Psoas muscle (tissue), 7 donors: ENCODE measurements at regions not wholly inside any gene's neighbourhood (a gene's known extent, or its start where the extent isn't known, plus 50 kb on each side); places are given as distances from the start of the nearest gene placed in this dataset.

Experiments used
- ATAC-seq, 4 donors: fragments of 200-7000 bp; cut with Tn5 transposase; one replicate each; pipeline ENCODE4 v1.9.1; 2020; ENCODE audit warnings: moderate library complexity in 3 of 4, mild to moderate bottlenecking in 2 of 4
- DNase-seq, 2 donors: peaks; one replicate each; pipeline ENCODE4 v3.0.0-alpha.2; 2020
- H3K27ac ChIP-seq: fragments of 200-600 bp; one replicate; pipeline ENCODE4 v1.8.0; 2022
- H3K27me3 ChIP-seq, 3 donors: fragments of 200-600 bp in 1 of 3; one replicate each; pipeline versions ENCODE4 v1.6.1 to v1.8.0; 2013 to 2022; ENCODE audit warnings: low read length in 2 of 3, mild to moderate bottlenecking in 2 of 3, moderate library complexity in 1 of 3; ENCODE audit not compliant: insufficient read depth in 3 of 3
- H3K36me3 ChIP-seq, 2 donors: fragments of 200-600 bp in 1 of 2; one replicate each; pipeline versions ENCODE4 v1.6.1 to v1.8.0; 2013 to 2022; ENCODE audit warnings: low read depth in 1 of 2, mild to moderate bottlenecking in 1 of 2, moderate library complexity in 1 of 2; ENCODE audit not compliant: insufficient read depth in 1 of 2
- H3K4me1 ChIP-seq: fragments of 200-600 bp; one replicate; pipeline ENCODE4 v1.8.0; 2022
- H3K4me3 ChIP-seq: fragments of 200-600 bp; one replicate; pipeline ENCODE4 v1.8.0; 2022; ENCODE audit warnings: mild to moderate bottlenecking
- H3K9me3 ChIP-seq: fragments of 200-600 bp; one replicate; pipeline ENCODE4 v1.8.0; 2022
- CTCF ChIP-seq: fragments of 200-600 bp; IDR thresholded peaks from one replicate; pipeline ENCODE4 v1.8.0; 2022; ENCODE audit warnings: antibody characterized with exemption
- WGBS, 3 donors: extraction: QIAGEN DNeasy Blood & Tissue Kit; methylation state at CpG; one replicate each; pipeline versions ENCODE4 v1.1.6 to v1.1.7; 2013; 5-methylcytosine and 5-hydroxymethylcytosine counted together
- intact Hi-C, 2 donors: fragments of 100-400 bp; cut with DNase I; formaldehyde crosslinking; loops; one replicate each; pipeline versions ENCODE4 v1.11.0 to v1.14.2; 2022
- donor health status: healthy with polysubstance abuse.
- donor health status: DM: no; HTN: no; CAD: no; lungs with moderate emphysema.
- donor health status: Bipolar disorder and iron deficiency.
- donor health status: healthy.
- donor health status: DM: yes; HTN: yes; CAD: no.
- donor health status: DM: no; HTN: no; CAD: no.
- donor health status: DM: yes; HTN: yes; CAD: no.

GRCh38 chr12:28027328-28027727, 54.8 kb upstream of the PTHLH start:
- ATAC-seq (no peak), DNase-seq (no peak)
- H3K4me1 ChIP-seq: no peaks in the 10 kb centered on the region
- no peaks in the 10 kb centered on the region for H3K36me3 ChIP-seq
- no peak for TF ChIP-seq CTCF
- no peaks in the 10 kb centered on the region for H3K27me3 ChIP-seq
- no peak overlapping the region for H3K27ac ChIP-seq
- no peak overlapping the region for H3K4me3 ChIP-seq
- intact Hi-C loops: no loop called here
- 12 to 15% (median 13%) methylated on average over 5 of the region's 5 CpGs for WGBS, 3 donors
- no peaks in the 10 kb centered on the region for H3K9me3 ChIP-seq

- no peaks in the 10 kb centered on the region for H3K36me3 ChIP-seq
- TF ChIP-seq CTCF: no peak
- intact Hi-C loops: no loop called here
- ATAC-seq (no peak), DNase-seq (no peak)
- 80 to 90% (median 84%) methylated on average over 11 of the region's 11 CpGs for WGBS, 3 donors
- no peak overlapping the region for H3K4me3 ChIP-seq
- no peaks in the 10 kb centered on the region for H3K27me3 ChIP-seq
- no peak overlapping the region for H3K27ac ChIP-seq
- H3K4me1 ChIP-seq: no peaks in the 10 kb centered on the region
- no peaks in the 10 kb centered on the region for H3K9me3 ChIP-seq
These were observed 55.6 kb upstream of the PTHLH start for GRCh38 chr12:28027947-28028724.

GRCh38 chr12:28032811-28033537, 60.4 kb upstream of the PTHLH start:
- H3K4me1 ChIP-seq: peaks cover 3% of the 10 kb centered on the region
- intact Hi-C loops: no loop called here
- DNase-seq (no peak), ATAC-seq (no peak)
- no peaks in the 10 kb centered on the region for H3K9me3 ChIP-seq
- no peaks in the 10 kb centered on the region for H3K36me3 ChIP-seq
- H3K27ac ChIP-seq: no peak overlapping the region
- no peaks in the 10 kb centered on the region for H3K27me3 ChIP-seq
- WGBS, 3 donors: 76 to 79% (median 78%) methylated on average over 4 of the region's 4 CpGs
- no peak for TF ChIP-seq CTCF
- no peak overlapping the region for H3K4me3 ChIP-seq

GRCh38 chr12:28033538-28033915, 61.0 kb upstream of the PTHLH start:
- TF ChIP-seq CTCF: no peak
- DNase-seq (no peak), ATAC-seq (no peak)
- no peak overlapping the region for H3K4me3 ChIP-seq
- WGBS, 3 donors: 91 to 98% (median 92%) methylated on average over 2 of the region's 2 CpGs
- H3K27me3 ChIP-seq: no peaks in the 10 kb centered on the region
- intact Hi-C loops: no loop called here
- no peaks in the 10 kb centered on the region for H3K36me3 ChIP-seq
- H3K27ac ChIP-seq: no peak overlapping the region
- peaks cover 3% of the 10 kb centered on the region for H3K4me1 ChIP-seq
- H3K9me3 ChIP-seq: no peaks in the 10 kb centered on the region
